WTC11 (cell line): ENCODE measurements at regions not wholly inside any gene's neighbourhood (a gene's known extent, or its start where the extent isn't known, plus 50 kb on each side); places are given as distances from the start of the nearest gene placed in this dataset.

Source experiments
- ATAC-seq: fragments of 200-7000 bp; cut with Tn5 transposase; 2 replicates; pipeline ENCODE4 v1.10.0; 2021; ENCODE audit warnings: mild to moderate bottlenecking, moderate library complexity
- CTCF ChIA-PET: fragments of 300-600 bp; sonication (Branson Sonifier 250); formaldehyde crosslinking; loops from one replicate; lab custom pipeline; 2021; ENCODE audit warnings: antibody characterized with exemption; lab: Charles Lee
- POLR2A ChIA-PET: fragments of 350-600 bp; sonication (Branson Sonifier 250); formaldehyde crosslinking; loops from one replicate; lab custom pipeline; 2021; ENCODE audit warnings: antibody characterized with exemption; lab: Charles Lee
- DNase-seq: peaks from one replicate; pipeline ENCODE4 v3.0.0; 2021; ENCODE audit warnings: low spot score
- H3K27ac Mint-ChIP-seq: 2 replicates; pipeline ENCODE4 v1.8.0; 2021; ENCODE audit warnings: mixed read lengths
- H3K27me3 Mint-ChIP-seq: 2 replicates; pipeline ENCODE4 v1.8.0; 2021; ENCODE audit warnings: low read depth, mild to moderate bottlenecking, moderate library complexity, mixed read lengths
- H3K36me3 Mint-ChIP-seq: 2 replicates; pipeline ENCODE4 v1.8.0; 2021; ENCODE audit warnings: mixed read lengths
- H3K4me1 Mint-ChIP-seq: 2 replicates; pipeline ENCODE4 v1.8.0; 2022; ENCODE audit warnings: mixed read lengths
- H3K4me3 Mint-ChIP-seq: 2 replicates; pipeline ENCODE4 v1.8.0; 2021; ENCODE audit warnings: mild to moderate bottlenecking, moderate library complexity, mixed read lengths
- H3K9me3 Mint-ChIP-seq: 2 replicates; pipeline ENCODE4 v1.8.0; 2021; ENCODE audit warnings: mixed read lengths
- CBFB ChIP-seq: sonication (generic); formaldehyde crosslinking; IDR thresholded peaks from 2 replicates; pipeline ENCODE4 v1.8.1; 2022; ENCODE audit warnings: mild to moderate bottlenecking, low read depth, missing genetic modification reagents
- E2F1 ChIP-seq: sonication (generic); formaldehyde crosslinking; IDR thresholded peaks from 2 replicates; pipeline ENCODE4 v1.8.0; 2022; ENCODE audit warnings: mild to moderate bottlenecking, missing genetic modification reagents
- FOXP1 ChIP-seq: sonication (generic); formaldehyde crosslinking; IDR thresholded peaks from 2 replicates; pipeline ENCODE4 v1.8.0; 2022; ENCODE audit warnings: missing genetic modification reagents, mild to moderate bottlenecking, moderate library complexity, borderline replicate concordance
- HMGA2 ChIP-seq: fragments of 250-450 bp; sonication (Bioruptor Pico); IDR thresholded peaks from 2 replicates; pipeline ENCODE4 v1.4.0; 2021; ENCODE audit warnings: mild to moderate bottlenecking, moderate library complexity
- NR2C2 ChIP-seq: sonication (generic); formaldehyde crosslinking; IDR thresholded peaks from 2 replicates; pipeline ENCODE4 v1.8.0; 2022; ENCODE audit warnings: mild to moderate bottlenecking, missing genetic modification reagents
- NR3C1 ChIP-seq: sonication (generic); formaldehyde crosslinking; conservative IDR thresholded peaks from 2 replicates; pipeline ENCODE4 v1.8.1; 2023; ENCODE audit warnings: low read depth, mild to moderate bottlenecking, missing genetic modification reagents
- PRDM15 ChIP-seq: sonication (generic); formaldehyde crosslinking; IDR thresholded peaks from 2 replicates; pipeline ENCODE4 v1.8.0; 2022; ENCODE audit warnings: missing genetic modification reagents
- RORB ChIP-seq: fragments of 250-450 bp; sonication (Bioruptor Pico); IDR thresholded peaks from 2 replicates; pipeline ENCODE4 v1.9.0; 2021; ENCODE audit warnings: mild to moderate bottlenecking
- ZNF416 ChIP-seq: fragments of 250-450 bp; sonication (Bioruptor Pico); IDR thresholded peaks from 2 replicates; pipeline ENCODE4 v1.9.0; 2021; ENCODE audit warnings: mild to moderate bottlenecking, inconsistent platforms
- ZNF423 ChIP-seq: fragments of 250-450 bp; sonication (Bioruptor Pico); IDR thresholded peaks from 2 replicates; pipeline ENCODE4 v2.1.2; 2022; ENCODE audit warnings: mild to moderate bottlenecking, moderate library complexity
- ZNF512 ChIP-seq: sonication (generic); formaldehyde crosslinking; IDR thresholded peaks from 2 replicates; pipeline ENCODE4 v1.8.1; 2022; ENCODE audit warnings: missing genetic modification reagents, borderline replicate concordance
- TF ChIP-seq, protein P1 (sequence below): sonication (generic); formaldehyde crosslinking; IDR thresholded peaks from 2 replicates; pipeline ENCODE4 v1.8.1; 2023; ENCODE audit warnings: mild to moderate bottlenecking, missing genetic modification reagents, borderline replicate concordance
- TF ChIP-seq, protein P2 (sequence below): sonication (generic); formaldehyde crosslinking; IDR thresholded peaks from 2 replicates; pipeline ENCODE4 v1.8.0; 2022; ENCODE audit warnings: mild to moderate bottlenecking, missing genetic modification reagents
- TF ChIP-seq, protein P3 (sequence below): sonication (generic); formaldehyde crosslinking; IDR thresholded peaks from 2 replicates; pipeline ENCODE4 v1.8.1; 2023; ENCODE audit warnings: mild to moderate bottlenecking, missing genetic modification reagents
- TF ChIP-seq, protein P4 (sequence below): sonication (generic); formaldehyde crosslinking; IDR thresholded peaks from 2 replicates; pipeline ENCODE4 v1.8.0; 2023; ENCODE audit warnings: missing genetic modification reagents, mild to moderate bottlenecking, borderline replicate concordance

DNA sequence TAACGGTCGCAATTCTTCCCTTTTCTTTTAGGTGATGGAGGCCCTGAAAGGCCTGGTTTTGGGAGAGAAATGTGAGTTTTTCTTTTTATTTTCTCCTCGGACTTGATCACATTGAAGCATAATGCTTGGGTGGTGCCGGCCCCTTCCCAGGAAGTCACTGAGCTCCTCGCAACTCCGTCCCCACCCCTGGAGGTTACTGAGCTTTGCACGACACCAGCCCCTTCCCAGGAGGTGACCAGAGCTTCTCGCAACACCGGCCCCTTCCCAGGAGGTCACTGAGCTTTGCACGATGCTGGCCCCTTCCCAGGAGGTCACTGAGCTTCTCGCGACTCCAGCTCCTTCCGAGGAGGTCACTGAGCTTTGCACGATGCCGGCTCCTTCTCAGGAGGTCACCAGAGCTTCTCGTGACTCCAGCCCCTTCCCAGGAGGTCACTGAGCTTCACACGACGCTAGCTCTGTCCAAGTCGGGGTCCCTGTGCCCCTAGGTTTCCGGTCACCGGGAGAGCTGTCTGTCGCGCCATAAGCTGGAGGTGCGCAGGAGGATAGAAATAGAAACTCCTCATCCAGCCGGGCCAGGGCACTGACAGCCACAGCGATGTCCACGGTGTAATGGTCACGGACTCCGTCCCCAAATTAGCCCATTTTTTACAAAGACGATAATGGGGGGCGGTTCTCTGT lies 586.4 kb downstream of the BRD1 start (continued):
- TF ChIP-seq, protein P1, sequence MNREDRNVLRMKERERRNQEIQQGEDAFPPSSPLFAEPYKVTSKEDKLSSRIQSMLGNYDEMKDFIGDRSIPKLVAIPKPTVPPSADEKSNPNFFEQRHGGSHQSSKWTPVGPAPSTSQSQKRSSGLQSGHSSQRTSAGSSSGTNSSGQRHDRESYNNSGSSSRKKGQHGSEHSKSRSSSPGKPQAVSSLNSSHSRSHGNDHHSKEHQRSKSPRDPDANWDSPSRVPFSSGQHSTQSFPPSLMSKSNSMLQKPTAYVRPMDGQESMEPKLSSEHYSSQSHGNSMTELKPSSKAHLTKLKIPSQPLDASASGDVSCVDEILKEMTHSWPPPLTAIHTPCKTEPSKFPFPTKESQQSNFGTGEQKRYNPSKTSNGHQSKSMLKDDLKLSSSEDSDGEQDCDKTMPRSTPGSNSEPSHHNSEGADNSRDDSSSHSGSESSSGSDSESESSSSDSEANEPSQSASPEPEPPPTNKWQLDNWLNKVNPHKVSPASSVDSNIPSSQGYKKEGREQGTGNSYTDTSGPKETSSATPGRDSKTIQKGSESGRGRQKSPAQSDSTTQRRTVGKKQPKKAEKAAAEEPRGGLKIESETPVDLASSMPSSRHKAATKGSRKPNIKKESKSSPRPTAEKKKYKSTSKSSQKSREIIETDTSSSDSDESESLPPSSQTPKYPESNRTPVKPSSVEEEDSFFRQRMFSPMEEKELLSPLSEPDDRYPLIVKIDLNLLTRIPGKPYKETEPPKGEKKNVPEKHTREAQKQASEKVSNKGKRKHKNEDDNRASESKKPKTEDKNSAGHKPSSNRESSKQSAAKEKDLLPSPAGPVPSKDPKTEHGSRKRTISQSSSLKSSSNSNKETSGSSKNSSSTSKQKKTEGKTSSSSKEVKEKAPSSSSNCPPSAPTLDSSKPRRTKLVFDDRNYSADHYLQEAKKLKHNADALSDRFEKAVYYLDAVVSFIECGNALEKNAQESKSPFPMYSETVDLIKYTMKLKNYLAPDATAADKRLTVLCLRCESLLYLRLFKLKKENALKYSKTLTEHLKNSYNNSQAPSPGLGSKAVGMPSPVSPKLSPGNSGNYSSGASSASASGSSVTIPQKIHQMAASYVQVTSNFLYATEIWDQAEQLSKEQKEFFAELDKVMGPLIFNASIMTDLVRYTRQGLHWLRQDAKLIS (CRISPR knock-in tag), result no peak
- no peak for TF ChIP-seq NR2C2

GRCh38 chr22:49240472-49240871 lies 587.2 kb downstream of the BRD1 start:
- Mint-ChIP-seq H3K27me3 (no peaks in the 10 kb centered on the region; the same call in 1 of the 2 replicates), H3K4me1 (peaks cover 8% of the 10 kb centered on the region), H3K36me3 (no peaks in the 10 kb centered on the region), H3K27ac (no peak overlapping the region), H3K4me3 (no peak overlapping the region), H3K9me3 (peaks cover 13% of the 10 kb centered on the region; the same call in 1 of the 2 replicates)
- ChIA-PET POLR2A (no interaction called here), CTCF (interaction anchor here (1.9 kb wide), 1 partner anchor 65 kb away, joined by 10 read pairs; no protein-coding TSS in a partner anchor)
- no peak for DNase-seq
- TF ChIP-seq NR3C1 (no peak), HMGA2 (CRISPR knock-in tag) (no peak), E2F1 (CRISPR knock-in tag) (no peak), CBFB (CRISPR knock-in tag) (no peak), ZNF416 (no peak), FOXP1 (CRISPR knock-in tag) (no peak), ZNF512 (CRISPR knock-in tag) (no peak), RORB (CRISPR knock-in tag) (no peak)
- TF ChIP-seq, protein P2, sequence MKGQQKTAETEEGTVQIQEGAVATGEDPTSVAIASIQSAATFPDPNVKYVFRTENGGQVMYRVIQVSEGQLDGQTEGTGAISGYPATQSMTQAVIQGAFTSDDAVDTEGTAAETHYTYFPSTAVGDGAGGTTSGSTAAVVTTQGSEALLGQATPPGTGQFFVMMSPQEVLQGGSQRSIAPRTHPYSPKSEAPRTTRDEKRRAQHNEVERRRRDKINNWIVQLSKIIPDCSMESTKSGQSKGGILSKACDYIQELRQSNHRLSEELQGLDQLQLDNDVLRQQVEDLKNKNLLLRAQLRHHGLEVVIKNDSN (CRISPR knock-in tag), result no peak
- TF ChIP-seq, protein P3, sequence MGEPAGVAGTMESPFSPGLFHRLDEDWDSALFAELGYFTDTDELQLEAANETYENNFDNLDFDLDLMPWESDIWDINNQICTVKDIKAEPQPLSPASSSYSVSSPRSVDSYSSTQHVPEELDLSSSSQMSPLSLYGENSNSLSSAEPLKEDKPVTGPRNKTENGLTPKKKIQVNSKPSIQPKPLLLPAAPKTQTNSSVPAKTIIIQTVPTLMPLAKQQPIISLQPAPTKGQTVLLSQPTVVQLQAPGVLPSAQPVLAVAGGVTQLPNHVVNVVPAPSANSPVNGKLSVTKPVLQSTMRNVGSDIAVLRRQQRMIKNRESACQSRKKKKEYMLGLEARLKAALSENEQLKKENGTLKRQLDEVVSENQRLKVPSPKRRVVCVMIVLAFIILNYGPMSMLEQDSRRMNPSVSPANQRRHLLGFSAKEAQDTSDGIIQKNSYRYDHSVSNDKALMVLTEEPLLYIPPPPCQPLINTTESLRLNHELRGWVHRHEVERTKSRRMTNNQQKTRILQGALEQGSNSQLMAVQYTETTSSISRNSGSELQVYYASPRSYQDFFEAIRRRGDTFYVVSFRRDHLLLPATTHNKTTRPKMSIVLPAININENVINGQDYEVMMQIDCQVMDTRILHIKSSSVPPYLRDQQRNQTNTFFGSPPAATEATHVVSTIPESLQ (CRISPR knock-in tag), result no peak
- no peak for ATAC-seq

GRCh38 chr22:49240016-49240380 lies 587.7 kb downstream of the BRD1 start:
- CTCF ChIA-PET, result interaction anchor here (1.9 kb wide), 1 partner anchor 65 kb away, joined by 10 read pairs; no protein-coding TSS in a partner anchor
- Mint-ChIP-seq H3K9me3 (peaks cover 13% of the 10 kb centered on the region; the same call in 1 of the 2 replicates), H3K4me1 (peaks cover 9% of the 10 kb centered on the region), H3K4me3 (no peak overlapping the region), H3K27ac (no peak overlapping the region), H3K27me3 (no peaks in the 10 kb centered on the region; the same call in 1 of the 2 replicates), H3K36me3 (no peaks in the 10 kb centered on the region)
- no peak for ATAC-seq
- no peak for DNase-seq
- POLR2A ChIA-PET, result no interaction called here
- TF ChIP-seq, protein P4, sequence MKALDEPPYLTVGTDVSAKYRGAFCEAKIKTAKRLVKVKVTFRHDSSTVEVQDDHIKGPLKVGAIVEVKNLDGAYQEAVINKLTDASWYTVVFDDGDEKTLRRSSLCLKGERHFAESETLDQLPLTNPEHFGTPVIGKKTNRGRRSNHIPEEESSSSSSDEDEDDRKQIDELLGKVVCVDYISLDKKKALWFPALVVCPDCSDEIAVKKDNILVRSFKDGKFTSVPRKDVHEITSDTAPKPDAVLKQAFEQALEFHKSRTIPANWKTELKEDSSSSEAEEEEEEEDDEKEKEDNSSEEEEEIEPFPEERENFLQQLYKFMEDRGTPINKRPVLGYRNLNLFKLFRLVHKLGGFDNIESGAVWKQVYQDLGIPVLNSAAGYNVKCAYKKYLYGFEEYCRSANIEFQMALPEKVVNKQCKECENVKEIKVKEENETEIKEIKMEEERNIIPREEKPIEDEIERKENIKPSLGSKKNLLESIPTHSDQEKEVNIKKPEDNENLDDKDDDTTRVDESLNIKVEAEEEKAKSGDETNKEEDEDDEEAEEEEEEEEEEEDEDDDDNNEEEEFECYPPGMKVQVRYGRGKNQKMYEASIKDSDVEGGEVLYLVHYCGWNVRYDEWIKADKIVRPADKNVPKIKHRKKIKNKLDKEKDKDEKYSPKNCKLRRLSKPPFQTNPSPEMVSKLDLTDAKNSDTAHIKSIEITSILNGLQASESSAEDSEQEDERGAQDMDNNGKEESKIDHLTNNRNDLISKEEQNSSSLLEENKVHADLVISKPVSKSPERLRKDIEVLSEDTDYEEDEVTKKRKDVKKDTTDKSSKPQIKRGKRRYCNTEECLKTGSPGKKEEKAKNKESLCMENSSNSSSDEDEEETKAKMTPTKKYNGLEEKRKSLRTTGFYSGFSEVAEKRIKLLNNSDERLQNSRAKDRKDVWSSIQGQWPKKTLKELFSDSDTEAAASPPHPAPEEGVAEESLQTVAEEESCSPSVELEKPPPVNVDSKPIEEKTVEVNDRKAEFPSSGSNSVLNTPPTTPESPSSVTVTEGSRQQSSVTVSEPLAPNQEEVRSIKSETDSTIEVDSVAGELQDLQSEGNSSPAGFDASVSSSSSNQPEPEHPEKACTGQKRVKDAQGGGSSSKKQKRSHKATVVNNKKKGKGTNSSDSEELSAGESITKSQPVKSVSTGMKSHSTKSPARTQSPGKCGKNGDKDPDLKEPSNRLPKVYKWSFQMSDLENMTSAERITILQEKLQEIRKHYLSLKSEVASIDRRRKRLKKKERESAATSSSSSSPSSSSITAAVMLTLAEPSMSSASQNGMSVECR (CRISPR knock-in tag), result no peak
- TF ChIP-seq ZNF423 (CRISPR knock-in tag), result no peak
- no peak for TF ChIP-seq PRDM15
- TF ChIP-seq, all 79 proteins: peak for 0
